Endodermal cell (in vitro differentiated cells): ENCODE measurements at regions not wholly inside any gene's neighbourhood (a gene's known extent, or its start where the extent isn't known, plus 50 kb on each side); places are given as distances from the start of the nearest gene placed in this dataset.

Source experiments
- DNase-seq: peaks from one replicate; pipeline ENCODE4 v3.0.0-alpha.2; 2017
- H3K27ac ChIP-seq: 2 replicates; pipeline ENCODE4 v1.5.1; 2013; ENCODE audit warnings: mild to moderate bottlenecking, low read depth, low read length, moderate library complexity
- H3K27me3 ChIP-seq: 2 replicates; pipeline ENCODE4 v1.6.1; 2013; ENCODE audit warnings: mild to moderate bottlenecking, low read length, moderate library complexity; ENCODE audit not compliant: insufficient read depth, control insufficient read depth, poor library complexity, severe bottlenecking
- H3K36me3 ChIP-seq: 2 replicates; pipeline ENCODE4 v1.7.0; 2013; ENCODE audit warnings: mild to moderate bottlenecking, low read length, moderate library complexity; ENCODE audit not compliant: control insufficient read depth, insufficient read depth
- H3K4me1 ChIP-seq: one replicate; pipeline ENCODE4 v1.7.0; 2013; ENCODE audit warnings: low read length; ENCODE audit not compliant: control insufficient read depth, insufficient read depth
- H3K4me3 ChIP-seq: 2 replicates; pipeline ENCODE4 v1.5.1; 2013; ENCODE audit warnings: mild to moderate bottlenecking, low read length, moderate library complexity
- H3K9ac ChIP-seq: 2 replicates; pipeline ENCODE4 v1.6.1; 2013; ENCODE audit warnings: mild to moderate bottlenecking, low read length, moderate library complexity; ENCODE audit not compliant: poor library complexity, severe bottlenecking; ENCODE audit errors: extremely low read depth
- H3K9me3 ChIP-seq: 2 replicates; pipeline ENCODE4 v1.6.1; 2013; ENCODE audit warnings: mild to moderate bottlenecking, low read length, moderate library complexity; ENCODE audit not compliant: control insufficient read depth
- H3K27ac Mint-ChIP-seq: 2 replicates; pipeline ENCODE4 v1.8.0; 2020; ENCODE audit warnings: mixed read lengths
- H3K27me3 Mint-ChIP-seq: 2 replicates; pipeline ENCODE4 v1.8.0; 2021; ENCODE audit warnings: mild to moderate bottlenecking, mixed read lengths; ENCODE audit not compliant: insufficient read depth
- H3K36me3 Mint-ChIP-seq: 2 replicates; pipeline ENCODE4 v1.8.0; 2020; ENCODE audit warnings: low read depth, mixed read lengths
- H3K4me1 Mint-ChIP-seq: 2 replicates; pipeline ENCODE4 v1.8.0; 2020; ENCODE audit warnings: mixed read lengths
- H3K4me3 Mint-ChIP-seq: 2 replicates; pipeline ENCODE4 v1.8.0; 2020; ENCODE audit warnings: mild to moderate bottlenecking, moderate library complexity, mixed read lengths
- H3K9me3 Mint-ChIP-seq: 2 replicates; pipeline ENCODE4 v1.8.0; 2020; ENCODE audit warnings: mild to moderate bottlenecking, mixed read lengths
- CTCF ChIP-seq: fragments of 200-600 bp; sonication (generic); conservative IDR thresholded peaks from 2 replicates; pipeline ENCODE4 v1.5.0; 2021; ENCODE audit warnings: antibody characterized with exemption, mild to moderate bottlenecking
- WGBS, 2 experiments: methylation state at CpG; one replicate each; pipeline versions ENCODE4 v1.1.5 to v1.1.7; 2013; ENCODE audit warnings: missing lambda C conversion rate in 2 of 2, mixed read lengths in 1 of 2; ENCODE audit not compliant: insufficient coverage in 1 of 2, insufficient read length in 1 of 2; 5-methylcytosine and 5-hydroxymethylcytosine counted together

- no peaks in the 10 kb centered on the region for H3K36me3 ChIP-seq
- H3K4me1 ChIP-seq = no peaks in the 10 kb centered on the region
- no peaks in the 10 kb centered on the region for H3K27me3 ChIP-seq
- H3K27me3 Mint-ChIP-seq = no peaks in the 10 kb centered on the region
- TF ChIP-seq CTCF = no peak
- 90 to 97% methylated on average over 6 to 7 of the region's 7 CpGs for WGBS, 2 experiments
- H3K27ac Mint-ChIP-seq = no peak overlapping the region
- no peak overlapping the region for H3K4me3 Mint-ChIP-seq
- no peak overlapping the region for H3K4me3 ChIP-seq
- H3K4me1 Mint-ChIP-seq = peaks cover 4% of the 10 kb centered on the region
- H3K9me3 Mint-ChIP-seq = no peaks in the 10 kb centered on the region
- H3K9me3 ChIP-seq = no peaks in the 10 kb centered on the region
- H3K9ac ChIP-seq = no peak overlapping the region
- no peak for DNase-seq
- no peak overlapping the region for H3K27ac ChIP-seq
- no peaks in the 10 kb centered on the region for H3K36me3 Mint-ChIP-seq
Observed at GRCh38 chr7:84939442-84939841, 247.4 kb downstream of the SEMA3D start.

- WGBS, 2 experiments = 92 to 100% methylated on average over 2 to 3 of the region's 3 CpGs
- TF ChIP-seq CTCF = no peak
Observed at GRCh38 chr7:84924353-84924752, 262.5 kb downstream of the SEMA3D start.

GRCh38 chr7:84923348-84923747, 263.5 kb downstream of the SEMA3D start:
- Histone ChIP-seq H3K9me3 (peaks cover 27% of the 10 kb centered on the region), H3K9ac (no peak overlapping the region), H3K36me3 (no peaks in the 10 kb centered on the region), H3K27me3 (no peaks in the 10 kb centered on the region), H3K27ac (no peak overlapping the region), H3K4me1 (no peaks in the 10 kb centered on the region), H3K4me3 (no peak overlapping the region)
- no peak for DNase-seq
- Mint-ChIP-seq H3K4me1 (peaks cover 7% of the 10 kb centered on the region), H3K9me3 (peaks cover 24% of the 10 kb centered on the region), H3K27me3 (no peaks in the 10 kb centered on the region), H3K27ac (no peak overlapping the region), H3K36me3 (peaks cover 19% of the 10 kb centered on the region), H3K4me3 (no peak overlapping the region)
- WGBS, 2 experiments = 100% methylated on average over 1 of the region's 1 CpG; no CpG with 5 or more reads in 1 of the 2 experiments
- no peak for TF ChIP-seq CTCF

More at GRCh38 chr7:84924353-84924752, 262.5 kb downstream of the SEMA3D start:
- Mint-ChIP-seq H3K36me3 (peaks cover 9% of the 10 kb centered on the region), H3K4me1 (peaks cover 7% of the 10 kb centered on the region), H3K27me3 (no peaks in the 10 kb centered on the region), H3K4me3 (no peak overlapping the region), H3K27ac (no peak overlapping the region), H3K9me3 (peaks cover 15% of the 10 kb centered on the region)
- Histone ChIP-seq H3K4me1 (no peaks in the 10 kb centered on the region), H3K36me3 (no peaks in the 10 kb centered on the region), H3K9ac (no peak overlapping the region), H3K4me3 (no peak overlapping the region), H3K27ac (no peak overlapping the region), H3K9me3 (peaks cover 18% of the 10 kb centered on the region), H3K27me3 (no peaks in the 10 kb centered on the region)
- no peak for DNase-seq
